Peyer's patch (tissue), 4 donors: ENCODE measurements at regions not wholly inside any gene's neighbourhood (a gene's known extent, or its start where the extent isn't known, plus 50 kb on each side); places are given as distances from the start of the nearest gene placed in this dataset.

Source experiments
- DNase-seq, 3 donors: peaks; one replicate each; pipeline ENCODE4 v3.0.0-alpha.2; 2017 to 2019
- H3K27ac ChIP-seq, 4 donors: fragments of 200-600 bp; sonication (generic); one replicate each; pipeline ENCODE4 v1.5.1; 2016 to 2019
- H3K27me3 ChIP-seq, 2 donors: fragments of 200-600 bp; sonication (generic); one replicate each; pipeline ENCODE4 v1.5.1; 2019
- H3K36me3 ChIP-seq, 3 donors: fragments of 200-600 bp; sonication (generic); one replicate each; pipeline ENCODE4 v1.5.1; 2016 to 2019
- H3K4me1 ChIP-seq, 4 donors: fragments of 200-600 bp; sonication (generic); one replicate each; pipeline ENCODE4 v1.5.1; 2016 to 2019
- H3K4me3 ChIP-seq, 4 donors: fragments of 200-600 bp; sonication (generic); 1 replicate in 3 of 4; 2 replicates in 1 of 4; pipeline ENCODE4 v1.5.1; 2016 to 2019; ENCODE audit warnings: mild to moderate bottlenecking in 1 of 4
- H3K9me3 ChIP-seq, 4 donors: fragments of 200-600 bp; sonication (generic); one replicate each; pipeline ENCODE4 v1.5.1; 2016 to 2019; ENCODE audit warnings: mild to moderate bottlenecking in 1 of 4
- CTCF ChIP-seq, 6 experiments: fragments of 450-650 bp in 4 of 6; fragments of 200-600 bp in 2 of 6; sonication (generic) in 1 of 6; IDR thresholded peaks; one replicate each; pipeline ENCODE4 v1.5.1; 2017 to 2019; ENCODE audit warnings: antibody characterized with exemption in 6 of 6, mild to moderate bottlenecking in 3 of 6, moderate library complexity in 1 of 6
- POLR2A ChIP-seq, 2 donors: fragments of 450-650 bp; IDR thresholded peaks; one replicate each; pipeline ENCODE4 v1.5.1; 2017; ENCODE audit warnings: antibody characterized with exemption in 2 of 2, mild to moderate bottlenecking in 2 of 2, moderate library complexity in 2 of 2

GRCh38 chr11:86888164-86889000, 66.8 kb downstream of the FZD4 start:
- TF ChIP-seq POLR2A (IDR thresholded peaks at IDR 0.05) (no peak), CTCF (IDR thresholded peaks at IDR 0.05) (no peak)
- Histone ChIP-seq H3K27ac (no peak overlapping the region), H3K4me1 (no peaks in the 10 kb centered on the region), H3K36me3 (no peaks in the 10 kb centered on the region), H3K9me3 (no peaks in the 10 kb centered on the region), H3K27me3 (no peaks in the 10 kb centered on the region), H3K4me3 (no peak overlapping the region)
- DNase-seq = no peak

- H3K27ac ChIP-seq = no peak overlapping the region
- DNase-seq = no peak
- H3K9me3 ChIP-seq = no peaks in the 10 kb centered on the region
- no peaks in the 10 kb centered on the region for H3K27me3 ChIP-seq
- no peaks in the 10 kb centered on the region for H3K36me3 ChIP-seq
- TF ChIP-seq POLR2A (IDR thresholded peaks at IDR 0.05) = no peak
- TF ChIP-seq CTCF (IDR thresholded peaks at IDR 0.05) = no peak
- H3K4me1 ChIP-seq = no peaks in the 10 kb centered on the region
- no peak overlapping the region for H3K4me3 ChIP-seq
These were observed 66.2 kb downstream of the FZD4 start for GRCh38 chr11:86889001-86889341.

GRCh38 chr11:86891036-86891435, 64.2 kb downstream of the FZD4 start:
- DNase-seq = no peak
- Histone ChIP-seq H3K27ac (no peak overlapping the region), H3K36me3 (no peaks in the 10 kb centered on the region), H3K9me3 (no peaks in the 10 kb centered on the region), H3K27me3 (no peaks in the 10 kb centered on the region), H3K4me1 (no peaks in the 10 kb centered on the region), H3K4me3 (no peak overlapping the region)
- TF ChIP-seq POLR2A (IDR thresholded peaks at IDR 0.05) (no peak), CTCF (IDR thresholded peaks at IDR 0.05) (no peak)

GRCh38 chr11:86893235-86893634, 62.0 kb downstream of the FZD4 start:
- no peak overlapping the region for H3K27ac ChIP-seq
- H3K9me3 ChIP-seq = no peaks in the 10 kb centered on the region
- H3K36me3 ChIP-seq = no peaks in the 10 kb centered on the region
- no peaks in the 10 kb centered on the region for H3K27me3 ChIP-seq
- no peaks in the 10 kb centered on the region for H3K4me1 ChIP-seq
- no peak for DNase-seq
- no peak overlapping the region for H3K4me3 ChIP-seq
- TF ChIP-seq POLR2A (IDR thresholded peaks at IDR 0.05) (no peak), CTCF (IDR thresholded peaks at IDR 0.05) (no peak)
